Occipital lobe (tissue), 1 donor: ENCODE measurements at regions not wholly inside any gene's neighbourhood (a gene's known extent, or its start where the extent isn't known, plus 50 kb on each side); places are given as distances from the start of the nearest gene placed in this dataset.
"Not testable (repeated sequence)": the region's sequence is repeated elsewhere in the genome, so short reads cannot be mapped to it uniquely, and the experiment has no call there.

Experiments
- DNase-seq: peaks from one replicate; lab custom pipeline; 2025; lab: John Stamatoyannopoulos, UW

DNA sequence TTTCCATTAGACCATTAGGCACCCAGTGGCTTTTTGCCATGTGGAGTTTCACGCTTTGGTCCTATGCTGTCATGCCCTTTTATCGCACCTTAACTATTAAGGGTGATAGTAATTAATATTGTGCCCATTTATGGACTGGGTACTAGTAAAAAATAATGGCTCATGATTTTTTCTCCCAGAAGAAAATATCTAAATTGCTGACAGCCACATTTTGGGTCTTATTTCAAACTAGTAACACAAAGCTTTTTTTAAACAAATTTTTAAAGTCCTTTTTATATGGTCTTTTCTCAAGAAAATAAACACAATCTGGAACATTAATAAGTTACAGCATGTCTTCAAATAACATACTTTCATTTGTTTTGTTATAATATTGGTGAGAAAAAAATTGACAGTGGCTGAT, 179.7 kb downstream of the ANKRD7 start:
- DNase-seq, result no peak

DNA sequence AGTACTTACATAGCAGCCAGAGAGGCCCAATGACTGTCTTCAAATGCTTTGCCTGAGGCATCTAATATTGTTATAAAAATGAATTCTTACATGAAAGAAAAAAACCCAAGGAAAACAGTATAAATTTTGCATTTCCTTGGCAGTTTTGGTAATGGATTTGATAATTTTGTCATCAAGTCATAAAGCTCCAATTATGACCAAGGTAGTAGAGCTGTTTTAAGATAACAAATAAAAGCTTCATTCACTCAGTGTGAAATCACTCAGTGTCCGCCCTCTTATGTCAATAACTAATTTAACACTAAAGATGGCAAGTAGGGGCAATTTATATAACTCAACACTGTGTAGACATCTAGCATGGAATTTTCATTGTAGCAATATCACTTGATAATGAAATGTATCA, 193.9 kb downstream of the ANKRD7 start:
- no peak for DNase-seq

DNA sequence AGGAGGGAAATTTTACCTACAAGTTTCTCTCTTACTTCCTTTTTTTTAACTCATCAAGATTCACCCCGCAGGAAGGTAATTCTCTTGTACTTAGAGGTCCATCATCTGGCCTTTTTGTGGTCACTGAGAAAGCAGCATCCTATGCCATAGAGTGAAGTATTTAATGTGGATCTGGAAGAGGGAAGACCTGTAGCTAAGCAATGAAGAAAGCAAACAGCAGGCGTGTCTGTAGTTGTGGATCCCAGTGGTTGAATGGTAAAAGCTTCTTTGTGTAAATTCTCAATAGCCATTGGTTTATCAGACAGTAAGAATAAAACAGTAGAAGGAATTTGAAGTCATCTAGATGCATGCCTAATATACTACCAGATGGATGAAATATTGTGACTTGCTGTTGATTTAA, 196.4 kb downstream of the ANKRD7 start:
- DNase-seq, result no peak

DNA sequence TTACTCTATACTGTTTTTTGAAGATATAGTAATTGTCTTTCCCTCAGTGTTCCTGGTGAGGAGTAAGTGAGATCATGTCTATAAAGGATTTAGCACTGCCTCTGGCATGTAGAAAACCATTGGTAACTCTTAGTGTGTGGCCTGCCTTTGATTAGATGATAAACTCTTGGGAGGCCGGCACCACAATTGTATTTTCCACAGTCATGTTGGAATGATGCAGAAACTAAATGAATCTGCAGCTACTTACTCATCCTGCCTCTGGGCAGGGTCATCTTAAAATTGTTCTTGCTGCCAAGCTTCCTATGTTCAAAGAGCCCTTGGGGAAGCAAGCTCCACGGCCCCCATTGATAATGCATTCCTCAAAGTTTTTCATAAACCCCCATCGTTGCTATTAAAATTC, 204.6 kb downstream of the ANKRD7 start:
- DNase-seq, result no peak

DNA sequence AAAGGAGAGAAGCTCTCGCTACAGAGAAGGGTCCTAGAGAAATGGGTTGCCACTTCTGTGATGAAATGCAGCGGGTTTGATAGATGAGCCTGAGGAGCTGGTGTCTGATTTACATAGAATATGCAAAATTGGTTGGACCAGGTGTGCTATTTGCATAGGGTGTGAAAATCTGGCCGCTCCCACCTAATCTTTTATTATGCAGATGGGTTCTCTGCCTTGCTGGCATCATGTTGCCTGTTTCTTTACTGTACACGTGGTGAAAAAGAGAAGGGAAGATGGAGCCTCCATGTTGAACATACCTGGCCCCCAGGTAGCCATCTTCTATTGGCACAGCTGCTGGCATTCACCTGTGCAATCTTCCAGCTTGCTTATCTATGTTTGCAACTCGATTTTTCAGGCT, 212.2 kb downstream of the ANKRD7 start:
- DNase-seq, result no peak

DNA sequence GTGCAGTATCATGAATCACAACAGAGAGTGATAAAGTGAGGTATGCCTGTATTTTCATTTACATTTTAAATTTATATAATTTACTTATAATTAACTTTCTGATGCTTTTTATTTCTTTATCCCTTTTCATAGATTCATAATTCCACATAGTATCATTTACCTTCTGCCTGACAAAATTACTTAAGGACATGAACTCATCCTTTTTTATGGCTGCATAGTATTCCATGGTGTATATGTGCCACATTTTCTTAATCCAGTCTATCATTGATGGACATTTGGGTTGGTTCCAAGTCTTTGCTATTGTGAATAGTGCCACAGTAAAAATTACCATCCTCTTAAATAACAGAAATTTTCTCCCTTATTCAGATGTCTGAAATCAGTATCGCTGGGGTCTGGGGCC, 224.5 kb downstream of the ANKRD7 start:
- DNase-seq, result not testable (repeated sequence)

DNA sequence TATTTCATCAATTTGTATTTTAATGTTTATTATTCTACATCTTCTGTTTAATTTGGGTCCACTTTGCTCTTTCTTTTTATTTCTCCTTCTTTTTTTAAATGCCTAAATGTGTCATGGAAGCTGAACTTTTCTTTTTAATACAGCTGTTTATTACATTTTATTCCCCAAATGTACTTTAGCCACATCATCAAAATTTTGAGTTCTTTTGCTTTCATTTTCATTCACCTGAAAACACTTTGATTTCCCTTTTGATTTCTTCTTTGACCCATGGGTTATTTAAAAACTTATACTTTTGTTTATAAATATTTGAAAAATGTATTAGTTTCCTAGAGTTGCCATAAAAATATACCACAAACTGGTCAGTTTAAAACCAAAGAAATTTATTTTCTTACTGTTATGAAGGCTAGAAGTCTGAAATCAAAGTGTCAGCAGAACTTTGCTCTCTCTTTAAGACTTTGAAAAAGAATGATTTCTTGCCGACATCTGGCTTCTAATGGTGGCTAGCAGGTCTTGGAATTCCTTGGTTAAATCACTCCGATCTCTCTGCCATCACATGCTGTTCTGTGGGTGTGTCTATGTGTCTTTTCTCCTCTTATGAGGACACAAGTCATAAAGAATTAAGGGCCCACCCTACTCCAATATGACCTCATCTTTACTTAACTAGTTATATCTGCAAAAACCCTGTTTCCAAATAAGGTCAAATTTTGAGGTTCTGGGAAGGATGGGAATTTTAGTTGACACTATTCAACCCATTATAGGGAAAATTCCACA, 225.5 kb downstream of the ANKRD7 start:
- no peak for DNase-seq

DNA sequence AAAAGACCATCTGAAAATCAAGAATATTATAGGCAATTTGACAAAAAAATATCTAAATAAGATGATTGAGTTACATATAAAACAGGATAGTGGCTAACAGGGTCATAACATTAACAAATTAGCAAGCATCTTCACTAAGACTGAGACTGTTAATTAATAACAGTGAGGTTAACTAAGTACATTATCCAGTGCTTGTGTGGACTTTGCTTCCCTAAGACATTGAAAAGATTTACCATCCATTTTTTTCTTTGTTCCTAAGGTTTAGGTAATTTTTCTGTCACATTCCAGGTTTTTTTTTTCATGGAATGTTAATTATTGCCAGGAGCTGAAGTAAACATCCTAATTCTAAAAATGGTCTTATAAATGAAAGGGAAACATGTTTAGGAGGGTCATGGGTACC, 227.6 kb downstream of the ANKRD7 start:
- no peak for DNase-seq

DNA sequence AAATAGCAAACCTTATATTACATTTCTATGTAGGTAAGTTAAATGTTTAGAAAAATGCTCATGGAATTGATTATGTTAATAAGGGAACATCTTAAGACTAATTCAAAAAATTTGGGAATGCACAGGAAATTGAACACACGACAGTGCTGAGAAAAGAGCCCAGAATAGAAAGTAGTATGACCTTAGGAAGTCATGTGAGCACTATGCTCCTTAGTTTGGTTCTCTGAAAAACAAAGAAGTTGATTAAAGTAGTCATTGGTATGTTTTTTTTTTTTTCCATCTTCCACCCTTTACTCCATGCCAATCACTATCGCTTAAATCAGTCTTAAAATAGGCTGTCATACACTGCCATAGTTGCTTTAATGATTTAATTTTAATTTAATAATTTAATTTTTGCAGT, 242.9 kb downstream of the ANKRD7 start:
- no peak for DNase-seq

DNA sequence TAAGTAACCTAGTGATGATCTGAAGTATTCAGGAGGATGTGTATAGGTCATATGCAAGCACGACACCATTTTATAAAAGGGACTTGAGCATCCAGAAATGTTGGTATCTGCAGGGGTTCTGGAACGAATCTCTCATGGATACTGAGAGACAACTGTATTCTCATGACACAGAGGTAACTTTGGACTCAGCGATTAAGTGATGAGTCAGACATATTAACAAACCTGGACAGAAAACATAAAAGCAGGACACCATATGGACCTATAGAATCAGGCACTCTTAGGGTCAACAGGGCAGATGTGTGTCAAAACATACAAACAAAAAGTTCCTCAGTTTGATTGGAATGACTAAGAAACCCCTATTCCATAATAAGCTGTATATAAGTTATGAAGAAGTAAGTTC, 248.1 kb downstream of the ANKRD7 start:
- DNase-seq, result no peak

DNA sequence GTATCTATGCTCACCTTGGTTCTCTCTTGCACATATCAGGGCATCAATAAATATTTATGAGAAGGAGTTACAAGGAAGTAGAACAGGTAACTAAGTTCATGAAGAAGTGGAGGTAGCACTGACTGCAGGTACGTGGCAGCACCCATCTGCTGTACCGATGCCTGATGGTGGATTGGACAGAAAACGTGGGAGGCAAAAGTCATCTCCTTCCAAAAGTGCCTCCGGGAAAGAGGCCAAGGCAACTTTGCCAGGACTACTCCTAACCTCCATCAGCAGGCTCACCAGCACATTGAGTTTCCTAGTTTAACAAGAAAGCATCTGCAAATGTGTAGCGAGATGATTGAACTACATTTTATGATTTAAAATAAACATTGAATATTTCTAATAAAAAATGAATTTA, 248.8 kb downstream of the ANKRD7 start:
- peak; percentile 1 for DNase-seq

DNA sequence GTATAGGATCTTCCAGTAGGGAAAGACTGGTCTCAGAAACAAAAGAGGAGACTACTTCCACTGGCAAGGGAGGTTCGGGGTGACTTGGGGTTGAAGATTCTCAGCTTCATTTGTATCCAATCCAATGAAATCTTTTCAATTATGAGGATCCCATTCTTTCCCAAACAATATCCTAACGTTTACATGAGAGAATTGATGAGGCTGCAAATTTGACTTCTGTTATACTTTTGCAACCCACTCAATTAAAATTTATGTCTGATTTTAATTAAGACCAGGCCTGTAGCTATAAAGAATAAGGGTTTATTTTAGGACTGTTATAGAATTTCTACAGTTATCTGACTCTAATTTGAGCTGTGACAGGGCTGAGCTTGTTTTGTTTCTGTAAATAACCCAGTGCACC, 251.5 kb downstream of the ANKRD7 start:
- DNase-seq, result no peak

DNA sequence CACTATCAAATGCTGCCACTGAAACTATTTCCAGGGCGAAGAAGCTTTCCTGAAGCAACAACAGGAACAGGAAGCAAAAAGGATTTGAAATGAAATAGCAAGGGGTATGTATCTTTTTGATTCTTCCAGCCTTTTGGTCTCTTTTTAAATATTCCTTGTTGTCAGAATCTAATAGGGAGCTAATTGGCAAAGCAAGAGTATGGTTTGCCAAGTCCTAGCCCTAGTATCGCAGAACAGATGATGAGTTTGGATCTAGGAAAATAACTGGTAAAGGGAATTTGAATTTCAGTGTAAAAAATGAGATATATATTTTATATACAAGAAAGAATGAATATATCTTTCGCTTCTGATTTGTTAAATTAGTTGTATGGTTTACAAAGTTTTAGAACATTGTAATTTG, 252.5 kb downstream of the ANKRD7 start:
- DNase-seq, result no peak

DNA sequence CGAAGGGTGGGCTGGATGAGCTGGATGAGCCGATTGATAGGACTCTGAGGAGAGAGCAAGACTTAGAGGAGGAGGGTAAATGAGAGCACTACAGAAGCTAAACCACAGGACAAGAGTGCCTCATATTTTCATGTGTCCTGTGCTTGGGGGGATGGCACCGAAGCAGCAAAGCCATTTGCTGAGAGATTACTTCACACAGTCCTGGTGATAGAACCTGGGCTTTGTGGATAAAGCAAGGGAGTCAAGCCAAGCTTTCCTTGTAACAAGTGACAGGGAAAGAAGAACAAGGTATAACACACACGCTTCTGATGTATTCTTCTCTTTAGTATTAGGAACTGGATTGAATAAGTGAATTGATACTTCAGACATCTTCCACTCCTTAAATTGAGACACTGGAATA, 253.7 kb downstream of the ANKRD7 start:
- no peak for DNase-seq

DNA sequence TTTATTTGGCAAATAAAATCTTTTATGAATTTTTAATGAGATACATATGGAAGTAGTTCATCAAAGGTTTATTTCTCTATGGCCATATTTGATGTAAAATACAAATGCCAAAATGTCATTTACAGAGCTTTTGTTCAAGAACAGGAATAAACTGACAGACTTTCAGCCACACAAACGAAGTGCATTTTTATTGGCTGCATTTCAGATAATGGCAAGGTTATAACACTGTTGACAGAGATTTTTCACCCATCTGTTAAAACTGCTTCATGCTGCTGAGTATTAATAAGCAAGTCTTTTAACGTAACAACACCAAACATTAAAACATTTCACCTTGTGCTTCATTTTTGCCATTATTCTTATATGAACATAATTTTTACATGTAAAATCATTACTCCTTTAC, 254.4 kb downstream of the ANKRD7 start:
- no peak for DNase-seq

DNA sequence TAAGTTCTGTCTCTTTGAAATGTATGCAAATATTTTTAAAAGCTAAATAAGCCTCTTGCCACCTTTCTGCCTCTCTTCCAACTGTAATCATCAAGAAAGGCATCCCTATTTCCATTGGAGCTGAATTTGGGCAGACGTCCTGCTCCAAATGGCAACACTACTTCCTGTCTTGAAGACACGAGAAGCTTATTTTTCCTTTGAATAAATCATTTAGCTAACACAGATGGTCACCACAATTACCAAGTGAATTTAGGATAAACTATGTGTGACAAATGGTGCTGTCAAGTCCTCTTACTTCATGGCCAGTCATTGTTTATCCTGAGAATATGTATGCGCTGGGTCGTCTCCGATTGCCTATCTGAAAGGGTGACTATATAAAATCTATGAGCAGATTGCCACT, 268.0 kb downstream of the ANKRD7 start:
- DNase-seq, result no peak

DNA sequence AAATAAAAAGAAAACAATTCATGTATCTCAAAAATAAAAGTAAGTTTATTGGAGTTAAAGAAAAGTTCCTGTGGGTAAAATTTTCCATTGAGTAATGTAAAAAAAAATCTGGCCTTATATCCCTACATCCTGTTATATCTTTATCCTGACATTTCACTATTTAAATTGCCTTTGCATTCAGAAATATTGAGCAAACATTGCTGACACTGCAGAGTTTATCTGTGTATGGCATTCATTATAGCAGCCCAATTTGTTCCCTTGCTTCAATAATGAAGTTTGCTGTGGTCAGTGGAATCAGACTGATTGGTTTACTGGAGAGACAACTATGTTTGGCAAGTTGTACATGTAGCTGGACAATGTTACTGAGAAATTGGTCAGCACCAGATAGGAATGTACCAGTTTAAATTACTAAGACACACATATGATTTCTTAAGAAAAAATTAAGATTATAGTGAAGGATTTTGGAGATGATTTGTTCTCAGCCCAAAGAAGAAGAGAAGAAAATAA, 271.7 kb downstream of the ANKRD7 start:
- no peak for DNase-seq

DNA sequence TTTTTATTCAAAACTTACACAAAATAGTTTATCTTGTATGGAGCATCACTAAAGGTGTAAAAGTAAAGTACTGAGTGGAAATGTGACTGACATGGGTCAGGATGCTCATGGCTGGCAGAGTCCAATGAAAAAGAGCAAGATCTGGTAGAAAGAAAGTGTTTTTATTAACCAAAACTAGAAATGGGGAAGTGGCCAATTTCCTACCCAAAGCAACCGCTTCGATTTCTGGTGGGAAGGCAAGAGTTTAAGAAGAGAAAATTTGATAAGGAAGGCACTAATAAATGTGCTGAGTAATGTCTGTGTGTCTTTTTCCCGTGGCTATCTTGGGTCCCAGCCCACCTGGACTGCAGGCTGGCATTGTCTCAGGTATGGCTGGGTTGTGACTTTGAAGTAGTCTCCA, 277.7 kb downstream of the ANKRD7 start:
- no peak for DNase-seq

DNA sequence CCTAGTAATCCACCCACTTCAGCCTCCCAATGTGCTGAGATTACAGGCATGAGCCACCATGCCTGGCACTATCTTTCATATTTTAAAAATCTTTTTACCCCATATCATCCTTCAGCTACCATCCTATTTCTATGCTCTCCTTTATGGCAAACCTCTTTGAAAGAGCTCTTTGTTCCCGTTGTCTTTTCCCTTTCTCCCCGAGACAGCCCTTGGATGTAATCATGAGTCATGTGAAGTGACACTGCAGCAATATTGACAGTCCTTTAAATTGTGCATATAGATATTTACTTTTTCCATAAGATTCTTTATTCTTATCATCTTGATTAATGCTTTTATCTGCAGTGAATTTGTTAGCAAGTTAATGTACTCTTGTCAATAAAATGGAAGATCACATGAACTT, 286.6 kb downstream of the ANKRD7 start:
- DNase-seq, result no peak

DNA sequence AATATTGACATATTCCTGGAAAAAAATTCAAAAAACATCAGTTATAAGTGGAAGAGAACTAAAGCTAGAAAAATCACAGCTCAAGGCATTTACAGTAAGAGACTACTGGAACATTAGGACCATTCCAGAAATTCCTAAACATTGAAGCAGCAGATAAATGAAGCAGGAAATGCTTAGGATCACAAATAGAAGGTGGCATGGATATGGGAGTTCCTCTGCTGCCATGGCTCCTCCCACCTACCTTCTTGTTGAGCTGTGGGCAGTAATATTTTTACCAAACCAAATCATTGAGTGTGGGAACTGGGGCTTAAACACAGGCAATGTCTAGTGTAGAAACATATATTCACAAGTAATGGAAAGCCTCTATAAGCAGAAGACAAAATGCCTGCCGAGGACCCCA, 292.8 kb downstream of the ANKRD7 start:
- DNase-seq, result no peak

DNA sequence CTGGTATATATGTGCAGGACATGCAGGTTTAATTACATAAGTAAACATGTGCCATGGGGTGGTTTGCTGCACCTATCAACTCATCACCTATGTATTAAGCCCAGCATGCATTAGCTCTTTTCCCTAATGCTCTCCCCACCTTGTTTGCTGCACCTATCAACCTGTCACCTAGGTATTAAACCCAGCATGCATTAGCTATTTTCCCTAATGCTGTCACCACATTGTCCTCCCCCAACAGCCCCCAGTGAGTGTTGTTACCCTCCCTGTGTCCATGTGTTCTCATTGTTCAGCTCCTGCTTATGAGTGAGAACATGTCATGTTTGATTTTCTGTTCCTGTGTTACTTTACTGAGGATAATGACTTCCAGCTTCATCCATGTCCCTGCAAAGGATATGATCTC, 300.5 kb downstream of the ANKRD7 start:
- no peak for DNase-seq

DNA sequence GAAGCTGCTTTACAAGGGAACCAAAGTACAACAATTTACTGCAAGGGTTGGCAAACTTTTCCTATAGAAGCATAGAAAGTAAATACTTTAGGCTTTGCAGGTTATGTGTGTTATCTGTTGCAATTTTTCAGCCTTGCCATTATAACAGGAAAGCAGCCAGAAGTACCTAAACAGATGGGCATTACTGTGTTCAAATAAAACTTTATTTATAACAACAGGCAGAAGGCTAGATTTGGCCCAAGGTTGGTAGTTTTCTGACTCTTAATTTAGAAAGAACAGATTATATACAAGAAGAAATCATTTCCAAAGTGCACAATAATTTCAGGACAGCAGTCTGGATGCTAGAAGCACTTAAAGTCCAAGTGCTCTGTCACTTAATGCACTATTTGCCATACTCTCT, 307.1 kb downstream of the ANKRD7 start:
- DNase-seq, result no peak

DNA sequence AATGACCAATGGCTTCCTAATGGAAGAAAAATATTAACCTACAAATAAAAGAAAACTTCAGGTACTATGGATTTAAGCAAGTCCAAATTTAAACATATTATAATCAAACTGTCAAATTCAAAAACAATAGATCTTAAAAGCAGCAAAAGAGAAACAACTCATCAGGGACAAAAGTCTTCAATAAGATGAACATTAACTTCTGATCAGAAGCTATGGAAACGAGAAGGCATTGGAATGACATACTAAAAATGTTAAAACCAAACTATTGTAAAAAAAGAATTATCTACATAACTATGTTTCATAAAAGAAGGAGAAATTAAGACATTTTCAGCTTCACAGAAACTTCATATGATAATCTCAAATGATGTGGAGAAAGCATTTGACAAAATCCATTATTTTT, 334.7 kb downstream of the ANKRD7 start:
- DNase-seq, result no peak

DNA sequence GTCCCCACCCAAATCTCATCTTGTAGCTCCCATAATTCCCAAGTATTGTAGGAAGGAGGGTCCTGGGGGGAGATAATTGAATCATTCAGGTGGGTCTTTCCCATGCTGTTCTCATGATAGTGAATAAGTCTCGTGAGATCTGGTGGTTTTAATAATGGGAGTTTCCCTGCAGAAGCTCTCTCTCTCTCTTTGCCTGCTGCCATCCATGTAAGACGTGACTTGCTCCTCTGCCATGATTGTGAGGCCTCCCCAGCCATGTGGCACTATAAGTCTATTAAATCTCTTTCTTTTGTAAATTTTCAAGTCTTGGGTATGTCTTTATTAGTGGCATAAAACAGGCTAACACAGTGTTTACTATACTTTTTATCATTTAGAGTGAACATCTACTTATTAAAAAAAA, 338.8 kb downstream of the ANKRD7 start:
- DNase-seq, result no peak
